SK-N-SH (cell line): ENCODE measurements at regions not wholly inside any gene's neighbourhood (a gene's known extent, or its start where the extent isn't known, plus 50 kb on each side); places are given as distances from the start of the nearest gene placed in this dataset.

Source experiments
- CTCF ChIP-seq: fragments of 200-600 bp; sonication (generic); IDR thresholded peaks from 2 replicates; pipeline ENCODE4 v1.6.1; 2017; ENCODE audit warnings: antibody characterized with exemption, mild to moderate bottlenecking, moderate library complexity
- FOXM1 ChIP-seq: IDR thresholded peaks from 2 replicates; pipeline ENCODE4 v1.4.0; 2012; ENCODE audit warnings: low read depth, mild to moderate bottlenecking
- IRF3 ChIP-seq: fragments of 150-350 bp; IDR thresholded peaks from 2 replicates; pipeline ENCODE4 v1.6.1; 2016; ENCODE audit warnings: mild to moderate bottlenecking, low read depth, low read length

GRCh38 chr11:69887841-69888427 is 68.7 kb upstream of the FGF3 start:
- no peak for TF ChIP-seq FOXM1
- TF ChIP-seq CTCF: no peak
- TF ChIP-seq IRF3: no peak
